Endothelial cell of umbilical vein (primary cell): ENCODE measurements at regions not wholly inside any gene's neighbourhood (a gene's known extent, or its start where the extent isn't known, plus 50 kb on each side); places are given as distances from the start of the nearest gene placed in this dataset.
"Not testable (repeated sequence)": the region's sequence is repeated elsewhere in the genome, so short reads cannot be mapped to it uniquely, and the experiment has no call there.

ENCODE experiments used
- BruUV-seq: library from RNA; stranded (reverse); fragments of 400-500 nt; replicated peaks from 2 replicates; lab custom pipeline; 2021; lab: Mats Ljungman, UMichigan
- CTCF ChIA-PET: fragments of 300-600, 350-600 bp; sonication (Branson Sonifier 250); formaldehyde crosslinking; loops from one replicate; lab custom pipeline; 2021; ENCODE audit warnings: antibody characterized with exemption, inconsistent platforms; lab: Charles Lee
- POLR2A ChIA-PET: fragments of 300-600, 350-600 bp; sonication (Branson Sonifier 250); formaldehyde crosslinking; loops from one replicate; lab custom pipeline; 2021; ENCODE audit warnings: antibody characterized with exemption, inconsistent platforms; lab: Charles Lee
- DNase-seq: peaks from one replicate; pipeline ENCODE4 v3.0.0-alpha.2; 2011; ENCODE audit warnings: low read depth, low spot score
- FAIRE-seq: peaks from 2 replicates; lab custom pipeline; 2011; peaks lifted over from hg19 to GRCh38; lab: Jason Lieb, UNC
- H2AFZ ChIP-seq: 2 replicates; pipeline ENCODE4 v1.6.0; 2012; ENCODE audit warnings: low read depth, low read length, control low read depth, inconsistent platforms
- H3K27ac ChIP-seq: 2 replicates; pipeline ENCODE4 v1.5.1; 2011; ENCODE audit warnings: low read depth, mild to moderate bottlenecking, control low read depth, low read length, moderate library complexity; ENCODE audit not compliant: insufficient read depth
- H3K27me3 ChIP-seq, 2 experiments: 2 replicates each; pipeline versions ENCODE4 v1.6.0 to v1.6.1; 2011; ENCODE audit warnings: low read length in 2 of 2, mixed read lengths in 1 of 2; ENCODE audit not compliant: control insufficient read depth in 2 of 2, insufficient read depth in 2 of 2
- H3K36me3 ChIP-seq, 2 experiments: 2 replicates in 1 of 2; 3 replicates in 1 of 2; pipeline ENCODE4 v1.5.1; 2011; ENCODE audit warnings: low read length in 2 of 2, mild to moderate bottlenecking in 1 of 2, moderate library complexity in 1 of 2; ENCODE audit not compliant: control insufficient read depth in 2 of 2, insufficient read depth in 2 of 2; ENCODE audit errors: extremely low read depth in 1 of 2
- H3K4me1 ChIP-seq: 3 replicates; pipeline ENCODE4 v1.5.1; 2011; ENCODE audit warnings: mild to moderate bottlenecking, low read length; ENCODE audit not compliant: control insufficient read depth, insufficient read depth; ENCODE audit errors: extremely low read depth
- H3K4me2 ChIP-seq: 2 replicates; pipeline ENCODE4 v1.6.1; 2011; ENCODE audit warnings: low read length, control low read depth, mixed read lengths; ENCODE audit not compliant: insufficient read depth
- H3K4me3 ChIP-seq, 3 experiments: fragments of 200-600 bp in 1 of 3; sonication (generic), shearing (Covaris generic) in 1 of 3; replicated peaks in 1 of 3; 2 replicates each; pipeline ENCODE4 v1.5.1; 2011 to 2016; ENCODE audit warnings: control low read depth in 3 of 3, low read length in 3 of 3, mild to moderate bottlenecking in 2 of 3, inconsistent platforms in 1 of 3, low read depth in 1 of 3, moderate library complexity in 1 of 3; ENCODE audit not compliant: insufficient read depth in 1 of 3
- H3K79me2 ChIP-seq: 2 replicates; pipeline ENCODE4 v1.6.0; 2012; ENCODE audit warnings: low read length, inconsistent platforms; ENCODE audit not compliant: control insufficient read depth, insufficient read depth
- H3K9ac ChIP-seq: replicated peaks from 2 replicates; pipeline ENCODE3; 2011; ENCODE audit warnings: low read length, control low read depth; ENCODE audit not compliant: insufficient read depth; ENCODE audit errors: extremely low read depth
- H3K9me1 ChIP-seq: replicated peaks from 3 replicates; pipeline ENCODE4 v1.6.0; 2011; ENCODE audit warnings: mild to moderate bottlenecking, low read length; ENCODE audit not compliant: control insufficient read depth, insufficient read depth; ENCODE audit errors: extremely low read depth
- H3K9me3 ChIP-seq: replicated peaks from 2 replicates; pipeline ENCODE4 v1.5.1; 2012; ENCODE audit warnings: low read length, inconsistent platforms; ENCODE audit not compliant: control insufficient read depth, insufficient read depth
- H4K20me1 ChIP-seq: replicated peaks from 2 replicates; pipeline ENCODE3; 2011; ENCODE audit warnings: mild to moderate bottlenecking, low read length; ENCODE audit not compliant: control insufficient read depth, insufficient read depth; ENCODE audit errors: extremely low read depth
- EZH2 ChIP-seq: IDR thresholded peaks from 2 replicates; pipeline ENCODE4 v1.6.1; 2012; ENCODE audit warnings: borderline replicate concordance, low read depth, mild to moderate bottlenecking, moderate library complexity, low read length, inconsistent platforms; ENCODE audit not compliant: severe bottlenecking
- FOS ChIP-seq: IDR thresholded peaks from 2 replicates; pipeline ENCODE4 v1.6.1; 2011; ENCODE audit warnings: mild to moderate bottlenecking, low read length, moderate library complexity, borderline replicate concordance; ENCODE audit not compliant: insufficient read depth
- GATA2 ChIP-seq: IDR thresholded peaks from 2 replicates; pipeline ENCODE4 v1.7.0; 2011; ENCODE audit warnings: low read depth, mild to moderate bottlenecking, moderate library complexity, mixed read lengths, low read length; ENCODE audit not compliant: insufficient read length, insufficient read depth
- JUN ChIP-seq: IDR thresholded peaks from 2 replicates; pipeline ENCODE4 v1.6.1; 2011; ENCODE audit warnings: borderline replicate concordance, low read depth; ENCODE audit not compliant: insufficient read length, insufficient read depth
- MYC ChIP-seq: IDR thresholded peaks from one replicate; pipeline ENCODE4 v1.6.1; 2011; ENCODE audit warnings: mild to moderate bottlenecking, low read depth, low read length
- POLR2A ChIP-seq: IDR thresholded peaks from 2 replicates; pipeline ENCODE4 v1.6.1; 2012; ENCODE audit warnings: low read depth, mild to moderate bottlenecking, control low read depth, low read length
- POLR2AphosphoS5 ChIP-seq: IDR thresholded peaks from 2 replicates; pipeline ENCODE4 v1.6.1; 2012; ENCODE audit warnings: low read depth, mild to moderate bottlenecking, control low read depth, low read length, moderate library complexity; ENCODE audit not compliant: insufficient read depth
- dilution Hi-C: fragments of 300-500 bp; cut with MboI; formaldehyde crosslinking; loops from one replicate; pipeline ENCODE4 v1.15.0; 2019; ENCODE audit warnings: low sequenced_read_pairs; ENCODE audit not compliant: extremely low pct_ligation_motif_present
- intact Hi-C: fragments of 100-400 bp; cut with micrococcal nuclease; formaldehyde crosslinking; loops from one replicate; pipeline ENCODE4 v1.10.0; 2022
- TF ChIP-seq, protein P1 (sequence below): IDR thresholded peaks from 2 replicates; pipeline ENCODE4 v1.6.1; 2011; ENCODE audit not compliant: insufficient read depth, insufficient read length
- TF ChIP-seq, protein P2 (sequence below), 2 donors: IDR thresholded peaks; 1 replicate in 1 of 2; 2 replicates in 1 of 2; pipeline ENCODE4 v1.5.1; 2011; ENCODE audit warnings: low read length in 2 of 2, mild to moderate bottlenecking in 2 of 2, moderate library complexity in 2 of 2, control low read depth in 1 of 2, inconsistent platforms in 1 of 2, low read depth in 1 of 2; ENCODE audit not compliant: insufficient read depth in 1 of 2; ENCODE audit errors: extremely low read depth in 1 of 2

DNA sequence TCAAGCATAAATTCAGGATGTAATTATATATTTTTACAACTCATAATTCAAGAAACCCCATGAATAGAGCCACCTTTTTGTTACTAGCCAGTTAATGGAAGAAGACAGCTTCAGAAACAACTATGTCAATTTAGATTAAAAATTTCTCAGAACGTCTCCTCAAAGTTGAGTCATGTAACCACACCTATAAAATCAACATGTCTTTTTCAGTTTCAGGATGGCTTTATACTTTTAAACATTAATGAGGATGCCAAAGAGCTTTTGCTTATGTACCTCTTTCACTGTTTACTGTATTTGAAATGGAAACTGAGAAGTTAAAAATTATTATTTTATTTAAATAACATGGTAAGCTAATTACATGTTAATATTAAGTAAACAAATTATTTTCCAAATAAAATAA, 280.1 kb downstream of the PTH2R start:
- Histone ChIP-seq H3K79me2 (no peaks in the 10 kb centered on the region), H3K4me1 (no peaks in the 10 kb centered on the region), H2AFZ (no peak overlapping the region), H3K9me1 (no peaks in the 10 kb centered on the region), H4K20me1 (no peaks in the 10 kb centered on the region), H3K27ac (no peak overlapping the region), H3K4me2 (no peak overlapping the region), H3K4me3 (no peak overlapping the region), H3K9ac (no peak overlapping the region), H3K36me3 (no peaks in the 10 kb centered on the region), H3K27me3 (no peaks in the 10 kb centered on the region), H3K9me3 (no peaks in the 10 kb centered on the region)
- dilution Hi-C loops = no loop called here
- intact Hi-C loops = no loop called here
- DNase-seq = no peak
- no peak for FAIRE-seq
- ChIA-PET POLR2A (no interaction called here), CTCF (no interaction called here)
- TF ChIP-seq POLR2AphosphoS5 = no peak
- TF ChIP-seq EZH2 = no peak
- no peak for TF ChIP-seq GATA2
- no peak for TF ChIP-seq JUN
- no peak for TF ChIP-seq MYC
- TF ChIP-seq POLR2A = no peak
- TF ChIP-seq, protein P1, sequence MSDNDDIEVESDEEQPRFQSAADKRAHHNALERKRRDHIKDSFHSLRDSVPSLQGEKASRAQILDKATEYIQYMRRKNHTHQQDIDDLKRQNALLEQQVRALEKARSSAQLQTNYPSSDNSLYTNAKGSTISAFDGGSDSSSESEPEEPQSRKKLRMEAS = no peak
- TF ChIP-seq, protein P2, sequence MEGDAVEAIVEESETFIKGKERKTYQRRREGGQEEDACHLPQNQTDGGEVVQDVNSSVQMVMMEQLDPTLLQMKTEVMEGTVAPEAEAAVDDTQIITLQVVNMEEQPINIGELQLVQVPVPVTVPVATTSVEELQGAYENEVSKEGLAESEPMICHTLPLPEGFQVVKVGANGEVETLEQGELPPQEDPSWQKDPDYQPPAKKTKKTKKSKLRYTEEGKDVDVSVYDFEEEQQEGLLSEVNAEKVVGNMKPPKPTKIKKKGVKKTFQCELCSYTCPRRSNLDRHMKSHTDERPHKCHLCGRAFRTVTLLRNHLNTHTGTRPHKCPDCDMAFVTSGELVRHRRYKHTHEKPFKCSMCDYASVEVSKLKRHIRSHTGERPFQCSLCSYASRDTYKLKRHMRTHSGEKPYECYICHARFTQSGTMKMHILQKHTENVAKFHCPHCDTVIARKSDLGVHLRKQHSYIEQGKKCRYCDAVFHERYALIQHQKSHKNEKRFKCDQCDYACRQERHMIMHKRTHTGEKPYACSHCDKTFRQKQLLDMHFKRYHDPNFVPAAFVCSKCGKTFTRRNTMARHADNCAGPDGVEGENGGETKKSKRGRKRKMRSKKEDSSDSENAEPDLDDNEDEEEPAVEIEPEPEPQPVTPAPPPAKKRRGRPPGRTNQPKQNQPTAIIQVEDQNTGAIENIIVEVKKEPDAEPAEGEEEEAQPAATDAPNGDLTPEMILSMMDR (IDR thresholded peaks at IDR 0.05; ENCODE audit: extremely low read depth in 1 of 2, insufficient read depth in 1 of 2, low read depth in 1 of 2, low read length in 2 of 2) = no peak
- no peak for TF ChIP-seq FOS
- BruUV-seq = no TSS peak

DNA sequence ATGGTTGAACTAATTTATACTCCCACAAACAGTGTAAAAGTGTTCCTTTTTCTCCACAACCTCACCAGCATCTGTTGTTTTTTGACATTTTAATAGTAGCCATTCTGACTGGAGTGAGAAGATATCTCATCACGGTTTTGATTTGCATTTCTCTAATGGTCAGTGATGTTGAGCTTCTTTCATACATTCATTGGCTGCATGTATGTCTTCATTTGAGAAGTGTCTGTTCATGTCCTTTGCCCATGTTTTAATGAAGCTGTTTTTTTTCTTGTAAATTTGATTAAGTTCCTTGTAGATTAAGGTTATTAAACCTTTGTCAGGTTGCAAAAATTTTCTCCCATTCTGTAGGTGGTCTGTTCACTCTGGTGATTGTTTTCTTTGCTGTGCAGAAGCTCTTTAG, 281.1 kb downstream of the PTH2R start:
- POLR2A ChIA-PET, H3K4me3 ChIP-seq, BruUV-seq, intact Hi-C loops, dilution Hi-C loops, H3K27ac ChIP-seq, H3K79me2 ChIP-seq, H3K9me1 ChIP-seq, H3K27me3 ChIP-seq, H3K9ac ChIP-seq, H3K4me1 ChIP-seq, H2AFZ ChIP-seq, CTCF ChIA-PET, H3K4me2 ChIP-seq, H4K20me1 ChIP-seq, DNase-seq, H3K36me3 ChIP-seq, H3K9me3 ChIP-seq, FAIRE-seq: not testable (repeated sequence)
